Activated CD8-positive, alpha-beta memory T cell treated with anti-CD3 and anti-CD28 coated beads for 48 hours (primary cell): ENCODE measurements at regions not wholly inside any gene's neighbourhood (a gene's known extent, or its start where the extent isn't known, plus 50 kb on each side); places are given as distances from the start of the nearest gene placed in this dataset.

Experiments
- DNase-seq, 3 experiments: peaks; one replicate each; pipeline ENCODE4 v3.0.0-alpha.2; 2020; ENCODE audit warnings: low read depth in 2 of 3, low spot score in 2 of 3

DNA sequence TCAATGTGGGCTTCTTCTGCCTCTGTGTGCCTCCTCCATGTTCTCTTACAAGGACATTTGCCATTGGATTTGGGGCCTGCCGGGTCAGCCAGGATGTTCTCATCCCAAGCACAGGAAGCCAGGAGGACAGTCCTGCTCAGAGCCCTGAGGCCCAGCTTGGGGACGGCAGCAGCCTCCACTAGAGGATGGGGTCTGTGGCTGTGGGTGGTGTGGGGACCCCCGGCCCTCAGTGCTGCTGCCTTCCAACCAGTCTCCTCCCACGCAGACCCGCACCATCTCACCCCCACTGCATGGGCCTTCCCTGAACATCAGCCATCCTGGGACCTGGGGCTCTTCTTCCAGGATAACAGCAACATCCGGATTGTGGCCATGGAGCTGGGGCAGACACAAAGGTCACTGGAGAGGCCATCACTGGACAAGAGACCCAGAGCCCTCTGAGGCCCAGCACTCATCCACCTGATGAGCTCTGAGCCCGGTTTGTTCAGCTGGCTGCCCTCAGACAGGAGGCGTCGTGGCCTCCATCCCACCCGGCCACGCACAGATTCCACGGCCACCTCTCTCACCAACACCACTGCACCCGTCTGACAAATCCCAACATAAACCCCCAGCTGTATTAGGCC is 56.5 kb upstream of the C14orf180 start:
- DNase-seq: no peak

DNA sequence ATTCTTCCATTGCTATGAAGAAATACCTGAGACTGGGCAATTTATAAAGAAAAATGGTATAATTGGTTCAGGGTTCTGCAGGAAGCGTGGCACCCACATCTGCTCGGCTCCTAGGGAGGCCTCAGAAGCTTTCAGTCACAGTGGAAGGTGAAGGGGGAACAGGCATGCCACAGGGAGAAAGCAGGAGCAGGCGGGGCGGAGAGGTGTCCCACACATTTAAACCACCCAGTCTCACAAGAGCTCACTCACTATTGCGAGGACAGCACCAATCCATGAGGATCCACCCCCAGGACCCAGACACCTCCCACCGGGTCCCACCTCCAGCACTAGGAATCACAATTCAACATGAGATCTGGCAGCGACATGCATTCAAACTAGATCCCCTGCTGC is 56.0 kb upstream of the C14orf180 start:
- no peak for DNase-seq

DNA sequence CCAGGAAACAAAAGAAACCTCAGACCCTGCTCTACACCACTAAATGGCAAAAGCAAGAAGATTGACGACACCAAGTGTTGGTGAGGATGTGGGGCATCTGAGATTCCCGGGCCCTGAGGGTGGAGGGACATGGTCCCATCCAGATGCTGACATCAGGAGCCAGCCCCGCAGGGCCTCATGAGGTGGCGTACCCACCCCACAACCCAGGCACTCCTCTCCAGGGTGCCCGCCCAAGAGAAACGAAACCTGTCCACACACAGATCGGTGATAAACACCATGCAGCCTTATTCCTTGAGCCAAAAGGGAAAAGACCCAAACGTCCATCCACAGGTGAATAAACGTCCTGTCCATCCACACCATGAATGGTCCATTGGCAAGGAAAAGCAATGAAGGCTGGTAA is 54.8 kb upstream of the C14orf180 start:
- no peak for DNase-seq

DNA sequence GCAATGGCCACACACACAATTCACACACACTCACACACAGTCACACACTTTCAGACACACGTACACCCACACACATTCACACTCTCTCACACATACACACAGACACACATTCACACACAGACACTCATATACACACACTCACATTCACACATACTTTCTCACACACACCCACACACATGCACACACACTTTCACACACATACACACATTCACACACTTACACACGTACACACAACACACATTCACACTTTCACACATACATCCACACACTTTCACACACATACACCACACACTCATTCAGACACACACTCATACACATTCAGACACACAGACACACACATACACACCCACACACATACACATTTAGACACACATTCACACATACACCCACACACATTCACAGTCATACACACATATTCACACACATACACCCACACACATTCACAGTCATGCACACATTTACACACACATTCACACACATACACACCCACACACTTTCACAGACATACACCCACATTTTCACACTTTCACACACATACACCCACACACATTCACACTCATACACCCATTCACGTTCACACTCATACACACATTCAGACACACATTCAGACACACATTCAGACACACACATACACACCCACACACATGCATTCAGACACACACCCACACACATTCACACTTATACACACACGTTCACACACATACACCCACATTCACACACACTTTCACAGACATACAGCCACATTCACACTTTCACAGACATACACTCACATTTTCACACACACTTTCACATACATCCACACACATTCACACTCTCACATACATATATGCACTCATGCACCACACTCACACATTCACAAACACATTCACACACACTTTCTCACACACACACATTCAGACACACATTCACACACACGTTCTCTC is 52.6 kb upstream of the C14orf180 start:
- no peak for DNase-seq

DNA sequence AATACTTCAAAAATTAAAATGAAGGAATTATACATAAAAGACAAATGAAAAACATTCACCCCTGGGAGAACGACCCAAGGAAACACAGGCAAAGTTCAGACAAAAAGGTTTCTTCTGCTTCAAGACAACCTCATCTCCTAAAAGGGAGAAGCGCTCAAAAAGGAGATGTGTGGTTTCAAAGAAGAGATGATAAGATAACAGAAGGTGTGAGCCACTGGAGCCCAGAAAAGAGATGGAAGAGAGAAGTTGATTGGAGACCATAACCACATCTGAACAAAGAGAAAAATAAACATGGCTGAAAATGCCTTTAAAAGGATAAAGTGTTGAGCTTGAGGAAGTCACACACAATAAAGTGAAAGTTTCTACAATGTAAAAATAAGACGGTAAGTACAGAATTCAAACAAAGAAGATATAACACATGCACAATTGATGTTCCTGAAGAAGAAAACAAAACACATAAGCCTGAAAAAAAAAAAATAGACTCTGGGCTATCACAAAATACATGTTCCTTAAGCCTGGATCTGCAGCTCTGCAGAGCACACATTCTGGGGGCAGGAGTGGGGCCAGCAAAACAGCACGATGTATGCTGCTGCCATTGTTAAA is 51.6 kb upstream of the C14orf180 start:
- no peak for DNase-seq

DNA sequence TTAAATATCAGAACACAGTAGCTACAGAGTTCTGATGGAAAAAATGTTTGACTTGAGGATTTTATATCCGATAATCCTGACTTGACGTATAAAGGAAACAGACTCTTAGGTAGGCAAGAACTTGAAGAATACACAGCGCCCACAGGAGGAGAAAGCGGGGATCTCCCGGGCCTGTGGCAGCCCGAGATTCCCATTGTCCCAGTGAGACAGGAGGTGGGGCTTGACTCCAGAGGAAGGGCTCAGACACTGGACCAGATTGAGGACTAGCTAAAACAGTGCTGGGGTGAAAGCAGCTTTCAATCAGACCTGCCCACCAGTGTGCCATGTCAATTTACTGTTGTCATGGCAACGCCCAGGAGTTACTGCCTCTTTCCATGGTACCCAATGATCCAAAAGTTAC is 51.1 kb upstream of the C14orf180 start:
- DNase-seq: no peak
